NB4 (cell line): ENCODE measurements at regions not wholly inside any gene's neighbourhood (a gene's known extent, or its start where the extent isn't known, plus 50 kb on each side); places are given as distances from the start of the nearest gene placed in this dataset.

Experiments
- DNase-seq: peaks from one replicate; pipeline ENCODE4 v3.0.0; 2010; ENCODE audit warnings: low read depth
- H3K4me3 ChIP-seq: one replicate; pipeline ENCODE4 v1.5.1; 2011; ENCODE audit warnings: mild to moderate bottlenecking, low read depth, low read length, moderate library complexity
- MAX ChIP-seq: IDR thresholded peaks from 2 replicates; pipeline ENCODE4 v1.6.1; 2011; ENCODE audit warnings: low read depth, low read length
- MYC ChIP-seq: IDR thresholded peaks from 2 replicates; pipeline ENCODE4 v1.6.1; 2011; ENCODE audit warnings: low read depth, low read length
- POLR2A ChIP-seq: IDR thresholded peaks from 2 replicates; pipeline ENCODE4 v1.6.1; 2011; ENCODE audit warnings: mild to moderate bottlenecking; ENCODE audit not compliant: insufficient read length; ENCODE audit errors: extremely low read depth
- TF ChIP-seq, protein P1 (sequence below): IDR thresholded peaks from one replicate; pipeline ENCODE4 v1.5.1; 2012; ENCODE audit warnings: low read depth, low read length

DNA sequence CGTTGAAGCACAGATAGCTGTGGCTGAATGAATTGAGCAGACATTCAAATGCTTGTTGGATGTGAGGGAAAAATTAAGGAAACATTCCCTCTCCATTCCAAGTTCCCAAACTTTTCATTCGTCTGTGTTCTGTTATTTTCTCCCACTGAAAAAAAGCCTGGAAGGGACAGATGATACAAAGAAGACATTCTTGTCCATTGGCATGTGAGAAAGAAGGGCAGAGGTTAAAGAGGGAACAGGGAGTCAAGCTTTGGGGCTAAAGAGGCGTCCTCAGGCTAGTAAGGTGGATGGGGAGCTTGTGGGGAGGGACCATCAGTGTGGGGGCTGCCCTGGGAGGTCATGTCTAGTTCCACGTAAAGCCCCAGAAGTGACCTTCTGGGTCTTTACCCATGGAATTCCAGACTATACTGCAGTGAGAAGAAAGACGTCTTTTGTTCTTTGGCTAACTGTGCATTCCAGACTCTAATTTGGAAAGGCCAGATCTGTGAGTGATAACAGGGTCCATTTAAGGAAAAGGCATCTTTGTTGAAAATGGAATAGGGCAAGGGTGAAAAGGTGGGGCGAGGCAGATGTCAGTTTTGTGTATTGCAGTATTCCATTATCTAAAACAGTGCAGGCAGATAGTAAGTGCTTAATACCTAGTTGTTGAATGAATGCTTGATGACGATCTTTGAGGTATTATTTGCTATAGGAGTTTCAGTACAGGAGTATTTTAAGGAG, 117.5 kb downstream of the SOX4 start:
- H3K4me3 ChIP-seq = no peak overlapping the region
- no peak for TF ChIP-seq MYC
- TF ChIP-seq MAX = no peak
- TF ChIP-seq, protein P1, sequence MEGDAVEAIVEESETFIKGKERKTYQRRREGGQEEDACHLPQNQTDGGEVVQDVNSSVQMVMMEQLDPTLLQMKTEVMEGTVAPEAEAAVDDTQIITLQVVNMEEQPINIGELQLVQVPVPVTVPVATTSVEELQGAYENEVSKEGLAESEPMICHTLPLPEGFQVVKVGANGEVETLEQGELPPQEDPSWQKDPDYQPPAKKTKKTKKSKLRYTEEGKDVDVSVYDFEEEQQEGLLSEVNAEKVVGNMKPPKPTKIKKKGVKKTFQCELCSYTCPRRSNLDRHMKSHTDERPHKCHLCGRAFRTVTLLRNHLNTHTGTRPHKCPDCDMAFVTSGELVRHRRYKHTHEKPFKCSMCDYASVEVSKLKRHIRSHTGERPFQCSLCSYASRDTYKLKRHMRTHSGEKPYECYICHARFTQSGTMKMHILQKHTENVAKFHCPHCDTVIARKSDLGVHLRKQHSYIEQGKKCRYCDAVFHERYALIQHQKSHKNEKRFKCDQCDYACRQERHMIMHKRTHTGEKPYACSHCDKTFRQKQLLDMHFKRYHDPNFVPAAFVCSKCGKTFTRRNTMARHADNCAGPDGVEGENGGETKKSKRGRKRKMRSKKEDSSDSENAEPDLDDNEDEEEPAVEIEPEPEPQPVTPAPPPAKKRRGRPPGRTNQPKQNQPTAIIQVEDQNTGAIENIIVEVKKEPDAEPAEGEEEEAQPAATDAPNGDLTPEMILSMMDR = no peak
- no peak for TF ChIP-seq POLR2A

DNA sequence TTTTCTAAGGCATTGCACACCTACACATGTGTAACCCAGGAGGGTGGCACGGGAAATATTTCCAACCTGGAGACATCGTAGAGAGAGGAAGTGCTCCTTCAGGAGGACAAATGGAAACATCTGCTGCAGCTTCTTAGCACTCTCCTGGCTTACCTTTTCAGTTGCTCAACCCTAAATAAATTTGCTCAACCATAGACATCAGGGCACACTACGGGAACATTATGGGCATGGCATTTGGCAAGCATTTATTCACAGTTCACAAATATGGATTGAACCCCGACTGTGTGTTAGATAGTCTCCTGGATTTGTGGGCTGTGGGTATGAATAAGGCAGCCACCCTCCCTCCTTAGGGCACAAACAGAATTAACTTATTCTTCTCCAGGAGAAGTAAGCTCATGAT, 118.7 kb downstream of the SOX4 start:
- no peak overlapping the region for H3K4me3 ChIP-seq
- no peak for DNase-seq
- TF ChIP-seq, protein P1 = no peak
- TF ChIP-seq POLR2A (no peak), MYC (no peak), MAX (no peak)

More for the DNA sequence above, 117.5 kb downstream of the SOX4 start:
- DNase-seq = no peak

DNA sequence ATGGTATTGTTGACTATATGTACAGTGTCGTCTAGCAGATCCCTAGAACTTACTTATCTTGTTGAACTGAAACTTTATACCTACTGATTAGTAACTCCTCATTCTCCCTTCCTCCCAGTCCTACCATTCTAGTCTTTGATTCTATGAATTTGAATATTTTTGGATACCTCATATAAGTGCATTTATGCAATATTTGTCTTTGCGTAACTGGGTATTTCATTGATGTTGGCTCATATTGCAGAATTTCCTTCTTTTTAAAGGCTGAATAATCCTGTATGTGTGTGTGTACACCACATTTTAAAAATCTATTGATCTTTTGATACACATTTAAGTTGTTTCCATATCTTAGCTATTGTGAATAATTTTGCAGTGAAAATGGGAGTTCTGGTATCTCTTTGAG, 119.9 kb downstream of the SOX4 start:
- no peak for DNase-seq
- TF ChIP-seq, protein P1 = no peak
- TF ChIP-seq MAX = no peak
- TF ChIP-seq POLR2A = no peak
- no peak for TF ChIP-seq MYC
- H3K4me3 ChIP-seq = no peak overlapping the region

DNA sequence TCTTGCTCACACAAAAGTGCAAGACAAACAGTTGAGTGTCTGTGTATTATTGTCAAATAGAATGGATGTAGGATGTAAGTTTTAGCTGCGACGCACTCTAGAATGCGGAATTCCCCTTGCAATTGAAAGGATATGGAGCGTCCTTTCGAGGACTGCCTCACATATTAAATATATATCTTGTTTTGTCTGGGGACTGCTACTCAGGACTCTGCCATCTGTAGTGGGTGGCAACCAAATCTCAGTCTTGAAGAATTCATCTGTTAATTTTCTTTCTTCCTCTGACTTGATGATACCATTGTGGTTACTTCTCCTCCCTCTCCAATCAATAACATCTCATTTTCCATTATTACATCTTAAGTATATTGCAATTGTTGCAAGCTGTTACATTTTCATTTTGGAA, 121.6 kb downstream of the SOX4 start:
- no peak overlapping the region for H3K4me3 ChIP-seq
- TF ChIP-seq, protein P1 = no peak
- no peak for TF ChIP-seq MAX
- TF ChIP-seq MYC = no peak
- no peak for TF ChIP-seq POLR2A
- DNase-seq = no peak

DNA sequence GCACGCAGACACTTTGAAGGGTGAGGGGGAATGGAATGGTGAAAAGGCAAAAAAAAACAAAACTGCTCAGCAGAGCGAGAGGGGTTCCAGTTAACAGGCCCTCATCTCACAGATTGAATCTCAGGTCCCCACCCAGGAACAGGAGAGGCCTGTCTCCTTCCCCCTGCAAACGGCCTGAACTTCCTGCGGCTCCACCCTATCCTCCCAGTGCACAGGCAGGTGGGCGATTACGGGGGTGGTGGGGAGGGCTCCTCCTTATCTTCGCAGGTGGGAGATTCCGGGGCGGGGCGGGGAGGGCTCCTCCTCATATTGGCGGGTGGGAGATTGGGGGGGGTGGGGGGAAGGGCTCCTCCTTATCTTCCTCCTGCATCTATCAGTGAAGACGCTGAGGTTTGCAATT, 129.0 kb downstream of the SOX4 start:
- no peak overlapping the region for H3K4me3 ChIP-seq
- no peak for TF ChIP-seq POLR2A
- no peak for TF ChIP-seq MYC
- TF ChIP-seq, protein P1 = no peak
- no peak for TF ChIP-seq MAX
- no peak for DNase-seq
